Liver (tissue), 8 donors: ENCODE measurements at regions not wholly inside any gene's neighbourhood (a gene's known extent, or its start where the extent isn't known, plus 50 kb on each side); places are given as distances from the start of the nearest gene placed in this dataset.

Source experiments
- DNase-seq: peaks from one replicate; pipeline ENCODE4 v3.0.0-alpha.2; 2017; ENCODE audit warnings: low spot score
- H3K27ac ChIP-seq, 2 donors: one replicate each; pipeline ENCODE4 v1.7.0; 2013; ENCODE audit warnings: inconsistent platforms in 2 of 2, low read length in 2 of 2, control low read depth in 1 of 2, low read depth in 1 of 2, mild to moderate bottlenecking in 1 of 2
- H3K27me3 ChIP-seq, 4 donors: one replicate each; pipeline versions ENCODE4 v1.6.1 to v1.7.0; 2013; ENCODE audit warnings: low read length in 3 of 4, inconsistent platforms in 1 of 4, mild to moderate bottlenecking in 1 of 4, moderate library complexity in 1 of 4; ENCODE audit not compliant: control insufficient read depth in 4 of 4, insufficient read depth in 4 of 4
- H3K36me3 ChIP-seq, 4 donors: one replicate each; pipeline versions ENCODE4 v1.6.1 to v1.7.0; 2013; ENCODE audit warnings: low read length in 3 of 4, mild to moderate bottlenecking in 3 of 4, low read depth in 1 of 4, moderate library complexity in 1 of 4; ENCODE audit not compliant: control insufficient read depth in 4 of 4, insufficient read depth in 3 of 4
- H3K4me1 ChIP-seq, 4 donors: one replicate each; pipeline versions ENCODE4 v1.6.1 to v1.7.0; 2013; ENCODE audit warnings: low read length in 3 of 4, mild to moderate bottlenecking in 3 of 4, moderate library complexity in 1 of 4; ENCODE audit not compliant: control insufficient read depth in 4 of 4, insufficient read depth in 4 of 4
- H3K4me3 ChIP-seq, 3 donors: one replicate each; pipeline versions ENCODE4 v1.6.1 to v1.7.0; 2013; ENCODE audit warnings: low read length in 3 of 3, control low read depth in 1 of 3, low read depth in 1 of 3, mild to moderate bottlenecking in 1 of 3
- H3K9ac ChIP-seq, 2 donors: one replicate each; pipeline ENCODE4 v1.7.0; 2013; ENCODE audit warnings: low read length in 2 of 2, mild to moderate bottlenecking in 2 of 2, moderate library complexity in 2 of 2, control low read depth in 1 of 2, low read depth in 1 of 2
- H3K9me3 ChIP-seq, 4 donors: one replicate each; pipeline versions ENCODE4 v1.6.1 to v1.7.0; 2013; ENCODE audit warnings: low read length in 3 of 4; ENCODE audit not compliant: control insufficient read depth in 4 of 4
- ATF3 ChIP-seq: IDR thresholded peaks from 2 replicates; pipeline ENCODE4 v1.6.1; 2016; ENCODE audit warnings: antibody characterized with exemption
- CTCF ChIP-seq: fragments of 150-350 bp; IDR thresholded peaks from 2 replicates; pipeline ENCODE4 v1.5.1; 2017; ENCODE audit warnings: improper control_type of control experiment, low read depth, low read length; ENCODE audit not compliant: missing input control
- EGR1 ChIP-seq, 2 donors: IDR thresholded peaks; 2 replicates each; pipeline ENCODE4 v1.6.1; 2016 to 2018; ENCODE audit warnings: antibody characterized with exemption in 2 of 2, low read depth in 2 of 2
- FOXA1 ChIP-seq: IDR thresholded peaks from 2 replicates; pipeline ENCODE4 v1.6.1; 2016; ENCODE audit warnings: antibody characterized with exemption
- FOXA2 ChIP-seq: IDR thresholded peaks from 2 replicates; pipeline ENCODE4 v1.6.1; 2016; ENCODE audit warnings: antibody characterized with exemption
- HNF4A ChIP-seq, 2 donors: conservative IDR thresholded peaks; 2 replicates each; pipeline ENCODE4 v1.6.1; 2016; ENCODE audit warnings: antibody characterized with exemption in 2 of 2, mild to moderate bottlenecking in 2 of 2
- HNF4G ChIP-seq: IDR thresholded peaks from 2 replicates; pipeline ENCODE4 v1.6.1; 2016; ENCODE audit warnings: antibody characterized with exemption
- JUND ChIP-seq, 2 donors: IDR thresholded peaks; 2 replicates each; pipeline ENCODE4 v1.6.1; 2016; ENCODE audit warnings: antibody characterized with exemption in 2 of 2
- NR2F2 ChIP-seq: IDR thresholded peaks from 2 replicates; pipeline ENCODE4 v1.6.1; 2016; ENCODE audit warnings: antibody characterized with exemption
- RAD21 ChIP-seq, 2 donors: IDR thresholded peaks; 2 replicates each; pipeline ENCODE4 v1.6.1; 2016; ENCODE audit warnings: antibody characterized with exemption in 2 of 2, mild to moderate bottlenecking in 2 of 2
- REST ChIP-seq: IDR thresholded peaks from 2 replicates; pipeline ENCODE4 v1.6.1; 2016; ENCODE audit warnings: antibody characterized with exemption, mild to moderate bottlenecking
- RXRA ChIP-seq, 2 donors: IDR thresholded peaks; 2 replicates each; pipeline ENCODE4 v1.6.1; 2017 to 2018; ENCODE audit warnings: antibody characterized with exemption in 2 of 2, mild to moderate bottlenecking in 1 of 2
- TAF1 ChIP-seq: conservative IDR thresholded peaks from 2 replicates; pipeline ENCODE4 v1.6.1; 2016; ENCODE audit warnings: antibody characterized with exemption, mild to moderate bottlenecking
- YY1 ChIP-seq: IDR thresholded peaks from 2 replicates; pipeline ENCODE4 v1.6.1; 2016; ENCODE audit warnings: antibody characterized with exemption, mild to moderate bottlenecking
- ZBTB33 ChIP-seq: IDR thresholded peaks from 2 replicates; pipeline ENCODE4 v1.6.1; 2016; ENCODE audit warnings: antibody characterized with exemption
- WGBS: extraction: QIAGEN DNeasy Blood & Tissue Kit; methylation state at CpG from one replicate; pipeline ENCODE4 v1.1.7; 2013; 5-methylcytosine and 5-hydroxymethylcytosine counted together
- donor health status: healthy.
- donor health status: healthy.
- donor health status: healthy.
- donor health status: healthy.
- donor health status: healthy.

GRCh38 chr12:127431594-127431993 lies 835.4 kb upstream of the TMEM132C start:
- H3K9ac ChIP-seq = no peak overlapping the region
- DNase-seq = no peak

GRCh38 chr12:127435439-127435838 lies 831.5 kb upstream of the TMEM132C start:
- Histone ChIP-seq H3K4me3 (no peak overlapping the region), H3K4me1 (no peaks in the 10 kb centered on the region), H3K9ac (no peak overlapping the region), H3K27ac (no peak overlapping the region), H3K36me3 (no peaks in the 10 kb centered on the region), H3K27me3 (peaks cover 0 to 4% (median 0%) of the 10 kb centered on the region in 4 donors), H3K9me3 (peaks cover 2 to 13% (median 7%) of the 10 kb centered on the region in 4 donors)
- DNase-seq = no peak
- 80% methylated on average over 3 of the region's 3 CpGs for WGBS
- TF ChIP-seq CTCF = no peak
- TF ChIP-seq HNF4G = no peak
- no peak for TF ChIP-seq NR2F2
- TF ChIP-seq JUND (IDR thresholded peaks at IDR 0.05) = no peak
- no peak for TF ChIP-seq HNF4A (conservative IDR thresholded peaks at IDR 0.05)
- no peak for TF ChIP-seq FOXA1
- no peak for TF ChIP-seq TAF1

More at GRCh38 chr12:127431594-127431993, 835.4 kb upstream of the TMEM132C start:
- no peak for TF ChIP-seq ZBTB33
- no peak for TF ChIP-seq JUND (IDR thresholded peaks at IDR 0.05)
- TF ChIP-seq FOXA2 = no peak
- TF ChIP-seq YY1 = no peak
- no peak overlapping the region for H3K27ac ChIP-seq
- H3K4me1 ChIP-seq = no peaks in the 10 kb centered on the region
- 56% methylated on average over 5 of the region's 5 CpGs for WGBS
- peaks cover 0 to 4% (median 0%) of the 10 kb centered on the region in 4 donors for H3K27me3 ChIP-seq
- H3K4me3 ChIP-seq = no peak overlapping the region
- H3K9me3 ChIP-seq = no peaks in the 10 kb centered on the region
- no peaks in the 10 kb centered on the region for H3K36me3 ChIP-seq

GRCh38 chr12:127438512-127439244 lies 828.3 kb upstream of the TMEM132C start:
- H3K27me3 ChIP-seq = no peaks in the 10 kb centered on the region
- no peak overlapping the region for H3K27ac ChIP-seq
- peaks cover 2 to 13% (median 7%) of the 10 kb centered on the region in 4 donors for H3K9me3 ChIP-seq
- no peaks in the 10 kb centered on the region for H3K4me1 ChIP-seq
- WGBS = 77% methylated on average over 3 of the region's 3 CpGs
- no peak for TF ChIP-seq ATF3
- TF ChIP-seq REST = no peak
- TF ChIP-seq EGR1 (IDR thresholded peaks at IDR 0.05; ENCODE audit: low read depth in 2 of 2) = no peak
- TF ChIP-seq HNF4G = no peak
- TF ChIP-seq RXRA (IDR thresholded peaks at IDR 0.05) = no peak
- no peak for TF ChIP-seq HNF4A (conservative IDR thresholded peaks at IDR 0.05)
- TF ChIP-seq RAD21 (IDR thresholded peaks at IDR 0.05) = no peak
- no peak for TF ChIP-seq TAF1
- TF ChIP-seq YY1 = no peak
- TF ChIP-seq CTCF = no peak
- no peak overlapping the region for H3K9ac ChIP-seq
- no peak for DNase-seq
- no peaks in the 10 kb centered on the region for H3K36me3 ChIP-seq
- H3K4me3 ChIP-seq = no peak overlapping the region
